HCT116 (cell line): ENCODE measurements at regions not wholly inside any gene's neighbourhood (a gene's known extent, or its start where the extent isn't known, plus 50 kb on each side); places are given as distances from the start of the nearest gene placed in this dataset.

Source experiments
- EZH2 ChIP-seq: fragments of 200-600 bp; sonication (generic); IDR thresholded peaks from 2 replicates; pipeline ENCODE4 v1.6.1; 2017; ENCODE audit warnings: antibody characterized with exemption, mixed run types
- EZH2phosphoT487 ChIP-seq: fragments of 200-600 bp; IDR thresholded peaks from 2 replicates; pipeline ENCODE4 v1.6.1; 2018; ENCODE audit warnings: antibody characterized with exemption, borderline replicate concordance
- JUND ChIP-seq: IDR thresholded peaks from 2 replicates; pipeline ENCODE4 v1.6.1; 2012
- POLR2A ChIP-seq: IDR thresholded peaks from 2 replicates; pipeline ENCODE4 v1.7.0; 2011; ENCODE audit warnings: borderline replicate concordance; ENCODE audit not compliant: insufficient read depth, insufficient read length; ENCODE audit errors: extremely low read depth
- POLR2AphosphoS5 ChIP-seq: IDR thresholded peaks from 2 replicates; pipeline ENCODE4 v1.6.1; 2011; ENCODE audit warnings: mild to moderate bottlenecking, low read depth, low read length, moderate library complexity
- RAD21 ChIP-seq: IDR thresholded peaks from 2 replicates; pipeline ENCODE4 v1.6.1; 2012; ENCODE audit warnings: low read depth, mild to moderate bottlenecking
- SP1 ChIP-seq: IDR thresholded peaks from 2 replicates; pipeline ENCODE4 v1.6.1; 2012; ENCODE audit warnings: low read depth
- TCF7L2 ChIP-seq: IDR thresholded peaks from 2 replicates; pipeline ENCODE4 v1.7.0; 2011; ENCODE audit warnings: borderline replicate concordance, inconsistent platforms; ENCODE audit not compliant: insufficient read depth, insufficient read length; ENCODE audit errors: extremely low read depth
- YY1 ChIP-seq: IDR thresholded peaks from 2 replicates; pipeline ENCODE4 v1.6.1; 2011; ENCODE audit warnings: low read length, low read depth, moderate library complexity, mild to moderate bottlenecking; ENCODE audit not compliant: insufficient replicate concordance; ENCODE audit errors: extremely low read depth
- TF ChIP-seq, protein P1 (sequence below), 3 experiments: fragments of 200-600 bp in 1 of 3; sonication (generic) in 1 of 3; IDR thresholded peaks in 2 of 3; conservative IDR thresholded peaks in 1 of 3; 2 replicates each; pipeline ENCODE4 v1.5.1; 2012 to 2017; ENCODE audit warnings: low read depth in 2 of 3, low read length in 2 of 3, antibody characterized with exemption in 1 of 3, borderline replicate concordance in 1 of 3, control low read depth in 1 of 3, mild to moderate bottlenecking in 1 of 3, mixed read lengths in 1 of 3, mixed run types in 1 of 3, moderate library complexity in 1 of 3; ENCODE audit not compliant: insufficient read depth in 1 of 3
- TF ChIP-seq, protein P2 (sequence below): IDR thresholded peaks from 2 replicates; pipeline ENCODE4 v1.6.1; 2012; ENCODE audit warnings: low read depth

DNA sequence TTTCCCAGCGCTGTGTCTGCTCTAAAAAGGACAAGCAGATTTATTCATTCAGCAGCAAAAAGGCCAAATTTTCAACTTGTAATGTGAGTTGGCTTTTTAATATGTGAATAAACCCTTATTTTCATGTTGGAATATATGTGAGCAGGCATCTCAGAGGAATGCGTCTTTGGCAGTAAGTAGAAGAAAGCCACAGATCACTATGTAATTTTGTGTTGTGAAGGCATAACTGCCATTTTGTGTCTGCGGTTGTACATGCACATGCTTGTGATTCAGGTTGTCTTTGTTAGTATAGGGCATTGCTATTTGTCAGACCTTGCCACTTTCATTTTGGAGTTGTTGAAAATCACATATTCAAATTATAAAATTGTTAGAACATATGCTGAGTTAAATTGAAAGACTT lies 398.8 kb upstream of the RGS6 start:
- TF ChIP-seq, protein P1, sequence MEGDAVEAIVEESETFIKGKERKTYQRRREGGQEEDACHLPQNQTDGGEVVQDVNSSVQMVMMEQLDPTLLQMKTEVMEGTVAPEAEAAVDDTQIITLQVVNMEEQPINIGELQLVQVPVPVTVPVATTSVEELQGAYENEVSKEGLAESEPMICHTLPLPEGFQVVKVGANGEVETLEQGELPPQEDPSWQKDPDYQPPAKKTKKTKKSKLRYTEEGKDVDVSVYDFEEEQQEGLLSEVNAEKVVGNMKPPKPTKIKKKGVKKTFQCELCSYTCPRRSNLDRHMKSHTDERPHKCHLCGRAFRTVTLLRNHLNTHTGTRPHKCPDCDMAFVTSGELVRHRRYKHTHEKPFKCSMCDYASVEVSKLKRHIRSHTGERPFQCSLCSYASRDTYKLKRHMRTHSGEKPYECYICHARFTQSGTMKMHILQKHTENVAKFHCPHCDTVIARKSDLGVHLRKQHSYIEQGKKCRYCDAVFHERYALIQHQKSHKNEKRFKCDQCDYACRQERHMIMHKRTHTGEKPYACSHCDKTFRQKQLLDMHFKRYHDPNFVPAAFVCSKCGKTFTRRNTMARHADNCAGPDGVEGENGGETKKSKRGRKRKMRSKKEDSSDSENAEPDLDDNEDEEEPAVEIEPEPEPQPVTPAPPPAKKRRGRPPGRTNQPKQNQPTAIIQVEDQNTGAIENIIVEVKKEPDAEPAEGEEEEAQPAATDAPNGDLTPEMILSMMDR (IDR thresholded peaks at IDR 0.05 in 2 of 3, conservative IDR thresholded peaks at IDR 0.05 in 1 of 3; ENCODE audit: borderline replicate concordance in 1 of 3, insufficient read depth in 1 of 3, low read depth in 2 of 3, low read length in 2 of 3): no peak
- TF ChIP-seq SP1 (no peak), POLR2AphosphoS5 (no peak), EZH2 (no peak), EZH2phosphoT487 (no peak), RAD21 (no peak), TCF7L2 (no peak), JUND (no peak), POLR2A (no peak), YY1 (no peak)
- TF ChIP-seq, protein P2, sequence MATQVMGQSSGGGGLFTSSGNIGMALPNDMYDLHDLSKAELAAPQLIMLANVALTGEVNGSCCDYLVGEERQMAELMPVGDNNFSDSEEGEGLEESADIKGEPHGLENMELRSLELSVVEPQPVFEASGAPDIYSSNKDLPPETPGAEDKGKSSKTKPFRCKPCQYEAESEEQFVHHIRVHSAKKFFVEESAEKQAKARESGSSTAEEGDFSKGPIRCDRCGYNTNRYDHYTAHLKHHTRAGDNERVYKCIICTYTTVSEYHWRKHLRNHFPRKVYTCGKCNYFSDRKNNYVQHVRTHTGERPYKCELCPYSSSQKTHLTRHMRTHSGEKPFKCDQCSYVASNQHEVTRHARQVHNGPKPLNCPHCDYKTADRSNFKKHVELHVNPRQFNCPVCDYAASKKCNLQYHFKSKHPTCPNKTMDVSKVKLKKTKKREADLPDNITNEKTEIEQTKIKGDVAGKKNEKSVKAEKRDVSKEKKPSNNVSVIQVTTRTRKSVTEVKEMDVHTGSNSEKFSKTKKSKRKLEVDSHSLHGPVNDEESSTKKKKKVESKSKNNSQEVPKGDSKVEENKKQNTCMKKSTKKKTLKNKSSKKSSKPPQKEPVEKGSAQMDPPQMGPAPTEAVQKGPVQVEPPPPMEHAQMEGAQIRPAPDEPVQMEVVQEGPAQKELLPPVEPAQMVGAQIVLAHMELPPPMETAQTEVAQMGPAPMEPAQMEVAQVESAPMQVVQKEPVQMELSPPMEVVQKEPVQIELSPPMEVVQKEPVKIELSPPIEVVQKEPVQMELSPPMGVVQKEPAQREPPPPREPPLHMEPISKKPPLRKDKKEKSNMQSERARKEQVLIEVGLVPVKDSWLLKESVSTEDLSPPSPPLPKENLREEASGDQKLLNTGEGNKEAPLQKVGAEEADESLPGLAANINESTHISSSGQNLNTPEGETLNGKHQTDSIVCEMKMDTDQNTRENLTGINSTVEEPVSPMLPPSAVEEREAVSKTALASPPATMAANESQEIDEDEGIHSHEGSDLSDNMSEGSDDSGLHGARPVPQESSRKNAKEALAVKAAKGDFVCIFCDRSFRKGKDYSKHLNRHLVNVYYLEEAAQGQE: no peak
